ENCODE measurements at regions not wholly inside any gene's neighbourhood (a gene's known extent, or its start where the extent isn't known, plus 50 kb on each side); places are given as distances from the start of the nearest gene placed in this dataset.
A peak's percentile ranks its signal among the peaks of the same experiment; 100 is the strongest.

DNA sequence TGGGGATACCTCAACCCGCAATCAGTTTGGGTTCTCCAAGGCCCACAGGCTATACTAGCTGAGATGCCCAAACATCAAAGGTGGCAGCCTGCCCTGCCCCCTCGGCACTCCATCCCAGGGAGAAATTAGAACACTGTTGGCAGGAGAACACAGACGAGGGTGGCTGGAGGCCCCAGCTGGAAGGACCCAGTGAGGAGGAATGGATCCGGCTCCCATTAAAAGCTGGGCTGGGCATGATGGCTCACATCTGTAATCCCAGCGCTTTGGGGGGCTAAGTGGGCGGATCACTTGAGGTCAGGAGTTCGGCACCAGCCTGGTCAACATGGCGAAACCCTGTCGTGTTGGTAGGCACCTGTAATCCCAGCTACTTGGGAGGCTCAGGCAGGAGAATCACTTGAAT lies 199.9 kb upstream of the GNAI1 start:
- no peak for DNase-seq (ENCODE audit: low read depth in 1 of 2, low spot score in 1 of 2)
- H3K27me3 ChIP-seq, result no peaks in the 10 kb centered on the region
- no peaks in the 10 kb centered on the region for H3K4me1 ChIP-seq (ENCODE audit: low read depth)
- H3K9me3 ChIP-seq (ENCODE audit: low read depth), result no peaks in the 10 kb centered on the region
- no peak overlapping the region for H3K4me3 ChIP-seq
- no peaks in the 10 kb centered on the region for H3K36me3 ChIP-seq
- H3K27ac ChIP-seq, result no peak overlapping the region
- TF ChIP-seq, protein P1, sequence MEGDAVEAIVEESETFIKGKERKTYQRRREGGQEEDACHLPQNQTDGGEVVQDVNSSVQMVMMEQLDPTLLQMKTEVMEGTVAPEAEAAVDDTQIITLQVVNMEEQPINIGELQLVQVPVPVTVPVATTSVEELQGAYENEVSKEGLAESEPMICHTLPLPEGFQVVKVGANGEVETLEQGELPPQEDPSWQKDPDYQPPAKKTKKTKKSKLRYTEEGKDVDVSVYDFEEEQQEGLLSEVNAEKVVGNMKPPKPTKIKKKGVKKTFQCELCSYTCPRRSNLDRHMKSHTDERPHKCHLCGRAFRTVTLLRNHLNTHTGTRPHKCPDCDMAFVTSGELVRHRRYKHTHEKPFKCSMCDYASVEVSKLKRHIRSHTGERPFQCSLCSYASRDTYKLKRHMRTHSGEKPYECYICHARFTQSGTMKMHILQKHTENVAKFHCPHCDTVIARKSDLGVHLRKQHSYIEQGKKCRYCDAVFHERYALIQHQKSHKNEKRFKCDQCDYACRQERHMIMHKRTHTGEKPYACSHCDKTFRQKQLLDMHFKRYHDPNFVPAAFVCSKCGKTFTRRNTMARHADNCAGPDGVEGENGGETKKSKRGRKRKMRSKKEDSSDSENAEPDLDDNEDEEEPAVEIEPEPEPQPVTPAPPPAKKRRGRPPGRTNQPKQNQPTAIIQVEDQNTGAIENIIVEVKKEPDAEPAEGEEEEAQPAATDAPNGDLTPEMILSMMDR (IDR thresholded peaks at IDR 0.05; ENCODE audit: low read depth, low read length), result no peak

- H3K27ac ChIP-seq, result no peak overlapping the region
- H3K9me3 ChIP-seq (ENCODE audit: low read depth), result no peaks in the 10 kb centered on the region
- DNase-seq (ENCODE audit: low read depth in 1 of 2, low spot score in 1 of 2), result peak in 1 of 2 donors; percentile 93
- H3K36me3 ChIP-seq, result no peaks in the 10 kb centered on the region
- H3K4me1 ChIP-seq (ENCODE audit: low read depth), result no peaks in the 10 kb centered on the region
- no peaks in the 10 kb centered on the region for H3K27me3 ChIP-seq
- TF ChIP-seq, protein P1 (IDR thresholded peaks at IDR 0.05; ENCODE audit: low read depth, low read length), result no peak
- no peak overlapping the region for H3K4me3 ChIP-seq
These were observed 201.5 kb upstream of the GNAI1 start for GRCh38 chr7:79933144-79933543.

GRCh38 chr7:79930604-79931003 lies 204.0 kb upstream of the GNAI1 start:
- H3K27me3 ChIP-seq, result no peaks in the 10 kb centered on the region
- H3K4me3 ChIP-seq, result no peak overlapping the region
- no peaks in the 10 kb centered on the region for H3K4me1 ChIP-seq (ENCODE audit: low read depth)
- no peak for DNase-seq (ENCODE audit: low read depth in 1 of 2, low spot score in 1 of 2)
- TF ChIP-seq, protein P1 (IDR thresholded peaks at IDR 0.05; ENCODE audit: low read depth, low read length), result no peak
- no peaks in the 10 kb centered on the region for H3K9me3 ChIP-seq (ENCODE audit: low read depth)
- no peak overlapping the region for H3K27ac ChIP-seq
- H3K36me3 ChIP-seq, result no peaks in the 10 kb centered on the region

DNA sequence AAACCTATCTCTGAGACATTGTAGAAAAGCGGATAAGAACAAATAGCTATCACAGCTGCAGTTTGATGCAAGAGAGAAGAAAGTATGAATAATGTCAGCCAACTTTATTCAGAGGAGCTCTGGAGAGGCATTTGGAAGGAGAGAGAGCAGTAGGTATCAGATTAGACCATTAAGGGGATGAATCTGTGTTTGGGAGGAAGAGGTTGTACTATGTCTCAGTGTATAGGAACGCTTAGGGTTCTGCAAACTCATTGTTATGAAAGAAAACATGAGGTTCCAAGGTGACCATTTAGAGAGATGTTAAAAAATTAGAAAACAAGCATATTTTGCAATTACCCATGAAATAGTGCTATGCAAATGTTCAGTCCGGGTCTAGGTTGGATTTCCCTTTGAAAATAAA lies 207.5 kb upstream of the GNAI1 start:
- Histone ChIP-seq H3K27ac (no peak overlapping the region), H3K4me3 (no peak overlapping the region), H3K9me3 (ENCODE audit: low read depth) (no peaks in the 10 kb centered on the region), H3K27me3 (no peaks in the 10 kb centered on the region), H3K4me1 (ENCODE audit: low read depth) (no peaks in the 10 kb centered on the region), H3K36me3 (no peaks in the 10 kb centered on the region)
- DNase-seq (ENCODE audit: low read depth in 1 of 2, low spot score in 1 of 2), result peak in 1 of 2 donors; percentile 6
- TF ChIP-seq, protein P1 (IDR thresholded peaks at IDR 0.05; ENCODE audit: low read depth, low read length), result no peak

DNA sequence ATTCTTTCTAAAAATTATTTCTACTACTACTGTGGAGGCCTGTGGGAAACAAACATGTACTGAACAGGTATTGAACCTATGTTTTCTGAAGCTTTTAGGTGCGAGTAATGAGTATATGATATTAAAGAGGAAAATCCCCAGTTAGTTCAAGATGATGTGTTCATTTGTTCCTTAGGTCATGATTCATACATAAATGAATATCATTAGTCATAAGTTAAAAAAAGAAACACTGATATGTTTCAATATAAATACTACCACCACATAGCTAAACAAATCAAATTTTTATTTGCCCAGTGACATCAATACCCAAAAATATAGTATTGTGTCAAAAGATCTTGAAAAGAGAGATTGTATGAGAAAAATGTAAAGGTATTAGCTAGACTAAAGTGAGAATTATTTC lies 210.7 kb upstream of the GNAI1 start:
- Histone ChIP-seq H3K4me1 (ENCODE audit: low read depth) (no peaks in the 10 kb centered on the region), H3K4me3 (no peak overlapping the region), H3K9me3 (ENCODE audit: low read depth) (no peaks in the 10 kb centered on the region), H3K36me3 (no peaks in the 10 kb centered on the region), H3K27ac (no peak overlapping the region), H3K27me3 (no peaks in the 10 kb centered on the region)
- no peak for DNase-seq (ENCODE audit: low read depth in 1 of 2, low spot score in 1 of 2)
- TF ChIP-seq, protein P1 (IDR thresholded peaks at IDR 0.05; ENCODE audit: low read depth, low read length), result no peak

GRCh38 chr7:79922894-79923293 lies 211.7 kb upstream of the GNAI1 start:
- H3K36me3 ChIP-seq, result no peaks in the 10 kb centered on the region
- H3K4me1 ChIP-seq (ENCODE audit: low read depth), result no peaks in the 10 kb centered on the region
- TF ChIP-seq, protein P1 (IDR thresholded peaks at IDR 0.05; ENCODE audit: low read depth, low read length), result no peak
- DNase-seq (ENCODE audit: low read depth in 1 of 2, low spot score in 1 of 2), result no peak
- no peak overlapping the region for H3K4me3 ChIP-seq
- no peaks in the 10 kb centered on the region for H3K27me3 ChIP-seq
- no peak overlapping the region for H3K27ac ChIP-seq
- H3K9me3 ChIP-seq (ENCODE audit: low read depth), result no peaks in the 10 kb centered on the region

Measured in cardiac muscle cell (in vitro differentiated cells and primary cell).